Cerebellar nuclear complex (tissue), 1 donor: ENCODE measurements at regions not wholly inside any gene's neighbourhood (a gene's known extent, or its start where the extent isn't known, plus 50 kb on each side); places are given as distances from the start of the nearest gene placed in this dataset.
A peak's percentile ranks its signal among the peaks of the same experiment; 100 is the strongest.

Source experiments
- DNase-seq, 2 experiments: peaks; one replicate each; lab custom pipeline; 2025; lab: John Stamatoyannopoulos, UW

- DNase-seq = no peak
These were observed 142.5 kb upstream of the TNS3 start for GRCh38 chr7:47724335-47724982.

GRCh38 chr7:47722126-47722525 is 140.2 kb upstream of the TNS3 start:
- DNase-seq = no peak

- no peak for DNase-seq
These were observed 139.8 kb upstream of the TNS3 start for GRCh38 chr7:47721670-47722069.

GRCh38 chr7:47720907-47721244 is 139.0 kb upstream of the TNS3 start:
- DNase-seq = no peak

GRCh38 chr7:47720141-47720906 is 138.4 kb upstream of the TNS3 start:
- peak in 1 of 2 experiments; percentile 16 for DNase-seq

GRCh38 chr7:47719675-47720074 is 137.8 kb upstream of the TNS3 start:
- no peak for DNase-seq

- no peak for DNase-seq
These were observed 133.7 kb upstream of the TNS3 start for GRCh38 chr7:47715631-47716068.

- DNase-seq = no peak
These were observed 133.0 kb upstream of the TNS3 start for GRCh38 chr7:47714669-47715607.

GRCh38 chr7:47713595-47713994 is 131.7 kb upstream of the TNS3 start:
- no peak for DNase-seq

GRCh38 chr7:47712416-47712815 is 130.5 kb upstream of the TNS3 start:
- DNase-seq = no peak

GRCh38 chr7:47711776-47712175 is 129.9 kb upstream of the TNS3 start:
- DNase-seq = no peak

GRCh38 chr7:47710201-47710935 is 128.5 kb upstream of the TNS3 start:
- no peak for DNase-seq

- no peak for DNase-seq
These were observed 127.5 kb upstream of the TNS3 start for GRCh38 chr7:47709451-47709850.

GRCh38 chr7:47709051-47709450 is 127.1 kb upstream of the TNS3 start:
- DNase-seq = no peak

GRCh38 chr7:47707583-47707982 is 125.7 kb upstream of the TNS3 start:
- DNase-seq = no peak

- DNase-seq = no peak
These were observed 123.0 kb upstream of the TNS3 start for GRCh38 chr7:47704936-47705335.

- no peak for DNase-seq
These were observed 120.2 kb upstream of the TNS3 start for GRCh38 chr7:47702080-47702479.

GRCh38 chr7:47698386-47698785 is 116.5 kb upstream of the TNS3 start:
- DNase-seq = no peak

- no peak for DNase-seq
These were observed 115.6 kb upstream of the TNS3 start for GRCh38 chr7:47697543-47697942.

- no peak for DNase-seq
These were observed 114.3 kb upstream of the TNS3 start for GRCh38 chr7:47696152-47696710.

- DNase-seq = no peak
These were observed 111.3 kb upstream of the TNS3 start for GRCh38 chr7:47693216-47693615.

- no peak for DNase-seq
These were observed 110.1 kb upstream of the TNS3 start for GRCh38 chr7:47691988-47692387.
